Spleen (tissue), 7 donors: ENCODE measurements at regions not wholly inside any gene's neighbourhood (a gene's known extent, or its start where the extent isn't known, plus 50 kb on each side); places are given as distances from the start of the nearest gene placed in this dataset.

ENCODE experiments used
- CTCF ChIP-seq, 11 experiments: fragments of 200-600 bp in 7 of 11; fragments of 450-650 bp in 4 of 11; sonication (generic) in 4 of 11; IDR thresholded peaks in 8 of 11; conservative IDR thresholded peaks in 3 of 11; 1 replicate in 7 of 11; 2 replicates in 4 of 11; pipeline versions ENCODE4 v1.4.0 to v1.8.0; 2016 to 2021; ENCODE audit warnings: antibody characterized with exemption in 11 of 11, inconsistent platforms in 4 of 11, mild to moderate bottlenecking in 1 of 11
- POLR2A ChIP-seq, 3 donors: fragments of 450-650 bp; IDR thresholded peaks; one replicate each; pipeline ENCODE4 v1.5.1; 2017; ENCODE audit warnings: antibody characterized with exemption in 3 of 3, mild to moderate bottlenecking in 1 of 3
- donor health status: DM: no; HTN: no; CAD: no; lungs with moderate emphysema.
- donor health status: DM: no; HTN: no; CAD: no.
- donor health status: DM: no; HTN: no; CAD: no.

- TF ChIP-seq CTCF (IDR thresholded peaks at IDR 0.05 in 8 of 11, conservative IDR thresholded peaks at IDR 0.05 in 3 of 11), result no peak
- no peak for TF ChIP-seq POLR2A (IDR thresholded peaks at IDR 0.05)
These were observed 230.0 kb upstream of the LNX1 start for GRCh38 chr4:53821179-53821851.
